IMR-90 (cell line): ENCODE measurements at regions not wholly inside any gene's neighbourhood (a gene's known extent, or its start where the extent isn't known, plus 50 kb on each side); places are given as distances from the start of the nearest gene placed in this dataset.

Source experiments
- BHLHE40 ChIP-seq: fragments of 150-350 bp; IDR thresholded peaks from 2 replicates; pipeline ENCODE4 v1.6.1; 2016; ENCODE audit warnings: mild to moderate bottlenecking, low read depth, low read length
- CEBPB ChIP-seq: IDR thresholded peaks from 2 replicates; pipeline ENCODE4 v1.6.1; 2012; ENCODE audit warnings: low read depth, low read length, improper control_type of control experiment
- FOS ChIP-seq: fragments of 150-350 bp; IDR thresholded peaks from 2 replicates; pipeline ENCODE4 v1.6.1; 2016; ENCODE audit warnings: low read depth, low read length
- MAFK ChIP-seq: IDR thresholded peaks from 2 replicates; pipeline ENCODE4 v1.6.1; 2012; ENCODE audit warnings: low read depth, low read length, improper control_type of control experiment
- MAZ ChIP-seq: IDR thresholded peaks from 2 replicates; pipeline ENCODE4 v1.6.1; 2012; ENCODE audit warnings: low read depth, mild to moderate bottlenecking, low read length, improper control_type of control experiment, moderate library complexity, borderline replicate concordance
- MXI1 ChIP-seq: IDR thresholded peaks from 2 replicates; pipeline ENCODE4 v1.6.1; 2012; ENCODE audit warnings: low read depth, mild to moderate bottlenecking, low read length, moderate library complexity, borderline replicate concordance
- POLR2A ChIP-seq: IDR thresholded peaks from 2 replicates; pipeline ENCODE4 v1.6.1; 2012; ENCODE audit warnings: mild to moderate bottlenecking, low read depth, low read length
- RAD21 ChIP-seq: IDR thresholded peaks from 2 replicates; pipeline ENCODE4 v1.6.1; 2012; ENCODE audit warnings: low read length, improper control_type of control experiment
- RCOR1 ChIP-seq: IDR thresholded peaks from 2 replicates; pipeline ENCODE4 v1.6.1; 2012; ENCODE audit warnings: mild to moderate bottlenecking, low read length, improper control_type of control experiment; ENCODE audit not compliant: insufficient replicate concordance
- RFX5 ChIP-seq: IDR thresholded peaks from 2 replicates; pipeline ENCODE4 v1.8.0; 2012; ENCODE audit warnings: low read depth, mild to moderate bottlenecking, low read length, moderate library complexity
- SMC3 ChIP-seq: fragments of 150-350 bp; IDR thresholded peaks from 2 replicates; pipeline ENCODE4 v1.6.1; 2016; ENCODE audit warnings: low read depth, mild to moderate bottlenecking, antibody characterized with exemption, low read length, moderate library complexity
- TF ChIP-seq, protein P1 (sequence below): conservative IDR thresholded peaks from 2 replicates; pipeline ENCODE4 v1.5.1; 2012; ENCODE audit warnings: mild to moderate bottlenecking, low read depth, low read length, improper control_type of control experiment
- TF ChIP-seq, protein P2 (sequence below): fragments of 150-350 bp; IDR thresholded peaks from 2 replicates; pipeline ENCODE4 v1.6.1; 2017; ENCODE audit warnings: mild to moderate bottlenecking, antibody characterized with exemption, low read length, low read depth
- TF ChIP-seq, protein P3 (sequence below): fragments of 150-350 bp; IDR thresholded peaks from 2 replicates; pipeline ENCODE4 v1.6.1; 2016; ENCODE audit warnings: low read depth, mild to moderate bottlenecking, low read length, moderate library complexity, borderline replicate concordance

DNA sequence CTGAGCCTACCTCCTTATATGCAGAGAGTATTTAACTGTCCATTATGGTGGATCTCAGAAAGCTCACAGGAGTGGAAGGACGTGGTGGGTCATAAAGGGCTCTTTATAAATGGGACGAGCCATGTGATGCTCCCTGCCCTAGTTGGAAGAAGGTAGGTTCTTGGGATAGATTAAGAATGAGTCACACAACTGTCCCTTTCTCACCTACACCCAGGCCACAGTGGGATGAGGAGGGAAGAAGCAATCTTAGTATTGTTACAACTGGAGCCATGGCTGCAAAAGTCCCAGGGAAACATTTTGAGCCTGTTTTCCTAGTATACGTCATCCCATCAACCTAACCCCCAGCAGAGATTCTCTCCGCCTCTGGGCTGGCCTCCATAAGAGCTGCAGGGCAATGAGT is 229.9 kb downstream of the TTC32 start:
- TF ChIP-seq, protein P1, sequence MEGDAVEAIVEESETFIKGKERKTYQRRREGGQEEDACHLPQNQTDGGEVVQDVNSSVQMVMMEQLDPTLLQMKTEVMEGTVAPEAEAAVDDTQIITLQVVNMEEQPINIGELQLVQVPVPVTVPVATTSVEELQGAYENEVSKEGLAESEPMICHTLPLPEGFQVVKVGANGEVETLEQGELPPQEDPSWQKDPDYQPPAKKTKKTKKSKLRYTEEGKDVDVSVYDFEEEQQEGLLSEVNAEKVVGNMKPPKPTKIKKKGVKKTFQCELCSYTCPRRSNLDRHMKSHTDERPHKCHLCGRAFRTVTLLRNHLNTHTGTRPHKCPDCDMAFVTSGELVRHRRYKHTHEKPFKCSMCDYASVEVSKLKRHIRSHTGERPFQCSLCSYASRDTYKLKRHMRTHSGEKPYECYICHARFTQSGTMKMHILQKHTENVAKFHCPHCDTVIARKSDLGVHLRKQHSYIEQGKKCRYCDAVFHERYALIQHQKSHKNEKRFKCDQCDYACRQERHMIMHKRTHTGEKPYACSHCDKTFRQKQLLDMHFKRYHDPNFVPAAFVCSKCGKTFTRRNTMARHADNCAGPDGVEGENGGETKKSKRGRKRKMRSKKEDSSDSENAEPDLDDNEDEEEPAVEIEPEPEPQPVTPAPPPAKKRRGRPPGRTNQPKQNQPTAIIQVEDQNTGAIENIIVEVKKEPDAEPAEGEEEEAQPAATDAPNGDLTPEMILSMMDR, result no peak
- no peak for TF ChIP-seq POLR2A
- TF ChIP-seq, protein P2, sequence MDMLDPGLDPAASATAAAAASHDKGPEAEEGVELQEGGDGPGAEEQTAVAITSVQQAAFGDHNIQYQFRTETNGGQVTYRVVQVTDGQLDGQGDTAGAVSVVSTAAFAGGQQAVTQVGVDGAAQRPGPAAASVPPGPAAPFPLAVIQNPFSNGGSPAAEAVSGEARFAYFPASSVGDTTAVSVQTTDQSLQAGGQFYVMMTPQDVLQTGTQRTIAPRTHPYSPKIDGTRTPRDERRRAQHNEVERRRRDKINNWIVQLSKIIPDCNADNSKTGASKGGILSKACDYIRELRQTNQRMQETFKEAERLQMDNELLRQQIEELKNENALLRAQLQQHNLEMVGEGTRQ, result no peak
- no peak for TF ChIP-seq MXI1
- TF ChIP-seq SMC3, result no peak
- no peak for TF ChIP-seq MAZ
- no peak for TF ChIP-seq RAD21
- TF ChIP-seq, protein P3, sequence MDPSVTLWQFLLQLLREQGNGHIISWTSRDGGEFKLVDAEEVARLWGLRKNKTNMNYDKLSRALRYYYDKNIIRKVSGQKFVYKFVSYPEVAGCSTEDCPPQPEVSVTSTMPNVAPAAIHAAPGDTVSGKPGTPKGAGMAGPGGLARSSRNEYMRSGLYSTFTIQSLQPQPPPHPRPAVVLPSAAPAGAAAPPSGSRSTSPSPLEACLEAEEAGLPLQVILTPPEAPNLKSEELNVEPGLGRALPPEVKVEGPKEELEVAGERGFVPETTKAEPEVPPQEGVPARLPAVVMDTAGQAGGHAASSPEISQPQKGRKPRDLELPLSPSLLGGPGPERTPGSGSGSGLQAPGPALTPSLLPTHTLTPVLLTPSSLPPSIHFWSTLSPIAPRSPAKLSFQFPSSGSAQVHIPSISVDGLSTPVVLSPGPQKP, result no peak
- no peak for TF ChIP-seq BHLHE40
- TF ChIP-seq RFX5, result no peak
- no peak for TF ChIP-seq CEBPB
- no peak for TF ChIP-seq FOS
- no peak for TF ChIP-seq MAFK
- no peak for TF ChIP-seq RCOR1
